Neuronal stem cell (in vitro differentiated cells): ENCODE measurements at regions not wholly inside any gene's neighbourhood (a gene's known extent, or its start where the extent isn't known, plus 50 kb on each side); places are given as distances from the start of the nearest gene placed in this dataset.

Experiments
- DNase-seq: peaks from one replicate; pipeline ENCODE4 v3.0.0-alpha.2; 2013; ENCODE audit warnings: low spot score
- H2AFZ ChIP-seq: one replicate; pipeline ENCODE4 v1.6.1; 2013; ENCODE audit warnings: mild to moderate bottlenecking, low read length, inconsistent platforms
- H2AK5ac ChIP-seq: 2 replicates; pipeline ENCODE4 v1.6.1; 2013; ENCODE audit warnings: low read depth, mild to moderate bottlenecking, inconsistent platforms, low read length, moderate library complexity, mixed read lengths
- H2BK120ac ChIP-seq: 2 replicates; pipeline ENCODE4 v1.6.1; 2013; ENCODE audit warnings: low read depth, mild to moderate bottlenecking, inconsistent platforms, low read length, moderate library complexity, mixed read lengths
- H2BK12ac ChIP-seq: one replicate; pipeline ENCODE4 v1.6.1; 2013; ENCODE audit warnings: low read length, inconsistent platforms
- H2BK15ac ChIP-seq: 2 replicates; pipeline ENCODE4 v1.6.1; 2013; ENCODE audit warnings: mild to moderate bottlenecking, low read length, inconsistent platforms, mixed read lengths
- H2BK5ac ChIP-seq: one replicate; pipeline ENCODE4 v1.6.1; 2013; ENCODE audit warnings: inconsistent platforms, mild to moderate bottlenecking, low read length, moderate library complexity
- H3K14ac ChIP-seq: one replicate; pipeline ENCODE4 v1.6.1; 2013; ENCODE audit warnings: low read length, inconsistent platforms
- H3K18ac ChIP-seq: 2 replicates; pipeline ENCODE4 v1.6.1; 2013; ENCODE audit warnings: low read length, inconsistent platforms
- H3K23ac ChIP-seq: 2 replicates; pipeline ENCODE4 v1.6.1; 2013; ENCODE audit warnings: low read depth, mild to moderate bottlenecking, mixed read lengths, low read length, inconsistent platforms; ENCODE audit not compliant: poor library complexity
- H3K27ac ChIP-seq: replicated peaks from 3 replicates; pipeline ENCODE4 v1.5.1; 2013; ENCODE audit warnings: low read length, inconsistent platforms
- H3K27me3 ChIP-seq, 3 experiments: 2 replicates each; pipeline ENCODE4 v1.6.1; 2013; ENCODE audit warnings: low read length in 3 of 3, mild to moderate bottlenecking in 2 of 3, inconsistent platforms in 1 of 3, low read depth in 1 of 3, mixed read lengths in 1 of 3, moderate library complexity in 1 of 3; ENCODE audit not compliant: control insufficient read depth in 3 of 3, insufficient read depth in 3 of 3
- H3K36me3 ChIP-seq, 2 donors: replicated peaks in 1 of 2; 2 replicates each; pipeline ENCODE4 v1.6.1; 2013; ENCODE audit warnings: low read length in 2 of 2; ENCODE audit not compliant: control insufficient read depth in 2 of 2, insufficient read depth in 2 of 2
- H3K4ac ChIP-seq: 2 replicates; pipeline ENCODE4 v1.6.1; 2013; ENCODE audit warnings: inconsistent platforms, mild to moderate bottlenecking, low read length, moderate library complexity
- H3K4me1 ChIP-seq, 2 donors: 1 replicate in 1 of 2; 2 replicates in 1 of 2; pipeline ENCODE4 v1.6.1; 2013; ENCODE audit warnings: low read length in 2 of 2, low read depth in 1 of 2; ENCODE audit not compliant: control insufficient read depth in 2 of 2, insufficient read depth in 1 of 2
- H3K4me2 ChIP-seq: one replicate; pipeline ENCODE4 v1.6.1; 2013; ENCODE audit warnings: mild to moderate bottlenecking, low read length, inconsistent platforms; ENCODE audit not compliant: insufficient read depth, poor library complexity, severe bottlenecking
- H3K4me3 ChIP-seq, 2 donors: 2 replicates each; pipeline ENCODE4 v1.5.1; 2013; ENCODE audit warnings: low read length in 2 of 2, mild to moderate bottlenecking in 2 of 2, inconsistent platforms in 1 of 2, moderate library complexity in 1 of 2
- H3K79me1 ChIP-seq: one replicate; pipeline ENCODE4 v1.6.1; 2013; ENCODE audit warnings: low read depth, mild to moderate bottlenecking, inconsistent platforms, low read length, moderate library complexity
- H3K9ac ChIP-seq: one replicate; pipeline ENCODE4 v1.6.1; 2013; ENCODE audit warnings: mild to moderate bottlenecking, low read depth, low read length, inconsistent platforms; ENCODE audit not compliant: poor library complexity
- H3K9me3 ChIP-seq, 2 donors: replicated peaks in 1 of 2; 2 replicates each; pipeline versions ENCODE3 to v1.6.1; 2013; ENCODE audit warnings: low read length in 2 of 2, mild to moderate bottlenecking in 2 of 2, inconsistent platforms in 1 of 2, low read depth in 1 of 2, mixed read lengths in 1 of 2, moderate library complexity in 1 of 2; ENCODE audit not compliant: control insufficient read depth in 2 of 2, insufficient read depth in 1 of 2
- H4K8ac ChIP-seq: one replicate; pipeline ENCODE4 v1.6.1; 2013; ENCODE audit warnings: low read depth, mild to moderate bottlenecking, inconsistent platforms, low read length, moderate library complexity
- H4K91ac ChIP-seq: one replicate; pipeline ENCODE4 v1.6.1; 2013; ENCODE audit warnings: low read length, low read depth, mild to moderate bottlenecking, inconsistent platforms; ENCODE audit not compliant: poor library complexity
- WGBS, 2 donors: extraction: QIAGEN DNeasy Blood & Tissue Kit; methylation state at CpG; one replicate each; pipeline ENCODE4 v1.1.7; 2013; ENCODE audit warnings: missing lambda C conversion rate in 2 of 2, mixed read lengths in 1 of 2; ENCODE audit not compliant: insufficient read length in 2 of 2, insufficient replicate concordance in 1 of 2; ENCODE audit errors: extremely low coverage in 2 of 2; 5-methylcytosine and 5-hydroxymethylcytosine counted together

DNA sequence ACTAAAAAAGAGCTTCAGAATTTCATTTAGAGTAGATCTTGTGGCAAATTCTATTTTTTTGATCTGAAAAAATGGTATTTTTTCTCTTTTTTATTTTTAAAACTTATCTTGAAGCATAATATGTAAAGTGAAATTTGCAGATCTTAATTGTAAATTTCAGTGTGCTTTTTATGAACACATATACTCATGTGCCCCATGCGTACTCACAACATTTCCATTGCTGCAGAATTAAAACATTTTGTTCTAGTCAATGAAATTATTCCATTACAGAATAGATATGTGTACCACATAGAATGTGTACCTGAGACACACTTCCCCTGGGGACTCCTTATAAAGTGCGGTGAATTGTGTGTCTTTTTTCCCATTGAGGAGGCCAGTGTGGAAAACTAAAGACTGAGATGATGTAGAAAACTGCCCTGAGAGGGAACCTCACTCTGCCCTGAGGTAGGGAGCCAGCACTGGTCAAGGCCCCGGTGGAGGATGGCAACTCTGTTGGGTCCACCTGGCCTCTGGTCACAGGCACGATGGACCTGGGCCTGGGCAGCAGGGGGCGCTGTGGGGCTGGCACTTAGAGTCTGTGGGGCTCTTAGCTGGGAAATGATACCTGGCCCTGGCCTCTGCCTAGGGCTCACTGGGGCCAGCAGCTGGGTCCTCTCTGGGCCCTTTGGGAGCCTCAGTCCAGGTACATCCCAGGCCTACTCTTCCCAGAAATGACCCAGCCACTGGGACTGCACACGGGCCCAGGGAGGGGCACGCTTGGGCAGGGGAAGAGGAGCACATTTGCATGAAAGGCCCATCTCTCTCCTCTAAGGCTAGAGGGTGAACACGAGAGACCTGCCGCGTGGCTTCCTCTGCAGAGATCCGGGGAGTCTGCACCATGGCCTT is 77.9 kb upstream of the TOP3B start:
- Histone ChIP-seq H3K4ac (no peak overlapping the region), H3K23ac (peak overlapping the region; percentile 87), H3K4me2 (no peak overlapping the region), H2AK5ac (peak overlapping the region; percentile 58), H3K36me3 (no peaks in the 10 kb centered on the region), H2BK5ac (no peak overlapping the region), H3K9ac (no peak overlapping the region), H2BK12ac (no peak overlapping the region), H4K8ac (no peak overlapping the region), H2BK120ac (no peak overlapping the region), H3K27ac (no peak overlapping the region), H3K4me3 (no peak overlapping the region), H2BK15ac (no peak overlapping the region), H3K9me3 (no peaks in the 10 kb centered on the region), H2AFZ (peak overlapping the region; percentile 80), H4K91ac (no peak overlapping the region), H3K27me3 (peaks cover 0 to 3% (median 0%) of the 10 kb centered on the region in 3 experiments), H3K18ac (no peak overlapping the region), H3K79me1 (no peaks in the 10 kb centered on the region), H3K14ac (no peak overlapping the region), H3K4me1 (peaks cover 10 to 44% of the 10 kb centered on the region in 2 donors)
- peak; percentile 61 for DNase-seq
- WGBS, 2 donors, result no CpG with 5 or more reads among the region's 11 CpGs

GRCh38 chr22:22059291-22060002 is 76.9 kb upstream of the TOP3B start:
- no CpG with 5 or more reads among the region's 3 CpGs for WGBS, 2 donors
- Histone ChIP-seq H3K4ac (no peak overlapping the region), H2AK5ac (no peak overlapping the region), H2BK5ac (no peak overlapping the region), H2BK12ac (no peak overlapping the region), H2BK15ac (no peak overlapping the region), H4K91ac (no peak overlapping the region), H3K79me1 (no peaks in the 10 kb centered on the region), H4K8ac (no peak overlapping the region), H3K27ac (no peak overlapping the region), H2BK120ac (no peak overlapping the region), H3K4me2 (no peak overlapping the region), H3K4me1 (peaks cover 10 to 44% of the 10 kb centered on the region in 2 donors), H3K23ac (no peak overlapping the region), H3K14ac (no peak overlapping the region), H2AFZ (no peak overlapping the region), H3K4me3 (no peak overlapping the region), H3K9me3 (no peaks in the 10 kb centered on the region), H3K27me3 (no peaks in the 10 kb centered on the region), H3K9ac (no peak overlapping the region), H3K18ac (no peak overlapping the region), H3K36me3 (no peaks in the 10 kb centered on the region)
- DNase-seq, result no peak

DNA sequence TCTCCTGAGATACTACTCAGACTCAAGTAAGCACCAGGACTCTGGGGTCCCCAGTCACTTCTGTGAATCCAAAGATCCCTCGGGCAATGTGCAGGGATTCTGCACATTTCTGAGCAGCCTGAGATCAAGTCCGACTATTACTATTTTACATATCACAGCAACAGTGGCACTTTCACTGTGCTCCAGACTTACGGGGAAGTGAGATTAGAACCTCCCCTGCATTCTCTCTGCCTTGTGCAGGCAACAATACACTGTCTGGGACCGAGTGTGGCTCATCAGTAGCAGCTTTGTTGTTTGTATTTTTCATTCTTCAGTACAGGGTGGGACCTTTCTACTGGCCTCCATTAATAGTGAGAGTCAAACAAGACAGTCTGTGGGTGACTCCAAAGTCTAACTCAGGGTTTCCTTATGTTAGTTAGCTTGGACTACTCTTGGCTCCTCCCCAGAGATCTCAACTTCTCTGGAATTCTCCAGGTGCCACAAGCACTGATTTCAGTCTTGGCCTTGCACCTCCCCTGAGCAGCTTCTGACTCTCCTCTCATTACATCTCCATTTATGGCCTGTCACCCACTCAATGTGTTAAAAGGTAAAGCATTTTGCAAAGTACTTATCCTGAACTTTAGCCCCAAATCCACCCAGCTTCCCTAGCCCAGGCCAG is 76.2 kb upstream of the TOP3B start:
- no peak overlapping the region for H3K9ac ChIP-seq
- no peak overlapping the region for H2BK120ac ChIP-seq
- no peak overlapping the region for H3K4me3 ChIP-seq
- no CpG with 5 or more reads among the region's 4 CpGs for WGBS, 2 donors
- H2BK5ac ChIP-seq, result no peak overlapping the region
- no peak overlapping the region for H3K23ac ChIP-seq
- H3K14ac ChIP-seq, result no peak overlapping the region
- H3K36me3 ChIP-seq, result no peaks in the 10 kb centered on the region
- H2AFZ ChIP-seq, result peak overlapping the region; percentile 19
- H3K4ac ChIP-seq, result no peak overlapping the region
- no peak overlapping the region for H2BK12ac ChIP-seq
- H2BK15ac ChIP-seq, result no peak overlapping the region
- no peak overlapping the region for H4K91ac ChIP-seq
- H3K18ac ChIP-seq, result no peak overlapping the region
- no peak overlapping the region for H3K27ac ChIP-seq
- no peaks in the 10 kb centered on the region for H3K9me3 ChIP-seq
- no peak for DNase-seq
- no peak overlapping the region for H4K8ac ChIP-seq
- H2AK5ac ChIP-seq, result no peak overlapping the region
- no peaks in the 10 kb centered on the region for H3K79me1 ChIP-seq
- no peak overlapping the region for H3K4me2 ChIP-seq
- no peaks in the 10 kb centered on the region for H3K27me3 ChIP-seq
- peaks cover 10 to 44% of the 10 kb centered on the region in 2 donors for H3K4me1 ChIP-seq
